A549 (cell line): ENCODE measurements at regions not wholly inside any gene's neighbourhood (a gene's known extent, or its start where the extent isn't known, plus 50 kb on each side); places are given as distances from the start of the nearest gene placed in this dataset.

ENCODE experiments used
- TF ChIP-seq, protein P1 (sequence below): fragments of >200 bp; sonication (Bioruptor Twin); formaldehyde crosslinking; IDR thresholded peaks from 3 replicates; pipeline ENCODE4 v1.5.1; 2016
- TF ChIP-seq, protein P2 (sequence below): IDR thresholded peaks from 2 replicates; pipeline ENCODE4 v1.6.1; 2012

DNA sequence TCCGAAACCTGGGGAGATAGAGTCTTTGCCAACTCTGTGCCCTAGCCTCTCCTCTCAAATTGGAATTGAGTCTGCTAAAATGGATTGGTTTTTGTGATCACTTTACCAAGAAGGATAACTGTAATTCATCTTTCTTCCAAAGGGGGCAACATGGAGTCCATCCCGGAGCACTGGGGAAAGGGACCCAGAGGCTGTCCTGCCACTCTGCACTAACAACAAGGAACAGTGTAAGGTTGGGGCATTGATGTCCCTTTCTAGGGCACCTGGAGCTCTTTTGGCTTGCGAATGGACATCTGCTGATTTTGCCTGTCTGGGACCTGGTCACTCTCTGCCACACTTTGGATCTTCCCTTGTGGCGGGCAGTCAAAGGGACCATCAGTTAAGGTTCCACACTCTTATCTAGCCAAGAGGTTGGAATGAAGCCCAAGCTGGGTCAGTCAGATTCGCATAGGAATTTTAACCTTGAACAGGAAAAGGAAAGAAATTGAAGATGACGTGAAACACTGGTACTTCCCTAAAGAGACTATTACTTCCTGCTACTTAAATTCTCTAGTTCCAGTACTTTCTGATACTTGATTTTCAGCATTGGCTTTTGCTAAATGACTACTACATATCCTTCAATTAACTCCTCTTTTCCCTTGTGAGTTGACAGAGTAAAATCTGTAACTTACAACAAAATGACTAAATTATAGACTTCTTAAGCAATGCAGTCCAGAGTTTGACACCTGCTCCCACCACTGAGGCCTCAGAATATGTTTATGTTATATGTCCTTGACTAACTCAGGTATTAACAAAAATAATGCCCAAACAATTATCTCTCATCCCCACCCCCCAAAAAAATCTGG is 64.7 kb upstream of the KLF7 start:
- TF ChIP-seq, protein P1, sequence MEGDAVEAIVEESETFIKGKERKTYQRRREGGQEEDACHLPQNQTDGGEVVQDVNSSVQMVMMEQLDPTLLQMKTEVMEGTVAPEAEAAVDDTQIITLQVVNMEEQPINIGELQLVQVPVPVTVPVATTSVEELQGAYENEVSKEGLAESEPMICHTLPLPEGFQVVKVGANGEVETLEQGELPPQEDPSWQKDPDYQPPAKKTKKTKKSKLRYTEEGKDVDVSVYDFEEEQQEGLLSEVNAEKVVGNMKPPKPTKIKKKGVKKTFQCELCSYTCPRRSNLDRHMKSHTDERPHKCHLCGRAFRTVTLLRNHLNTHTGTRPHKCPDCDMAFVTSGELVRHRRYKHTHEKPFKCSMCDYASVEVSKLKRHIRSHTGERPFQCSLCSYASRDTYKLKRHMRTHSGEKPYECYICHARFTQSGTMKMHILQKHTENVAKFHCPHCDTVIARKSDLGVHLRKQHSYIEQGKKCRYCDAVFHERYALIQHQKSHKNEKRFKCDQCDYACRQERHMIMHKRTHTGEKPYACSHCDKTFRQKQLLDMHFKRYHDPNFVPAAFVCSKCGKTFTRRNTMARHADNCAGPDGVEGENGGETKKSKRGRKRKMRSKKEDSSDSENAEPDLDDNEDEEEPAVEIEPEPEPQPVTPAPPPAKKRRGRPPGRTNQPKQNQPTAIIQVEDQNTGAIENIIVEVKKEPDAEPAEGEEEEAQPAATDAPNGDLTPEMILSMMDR, result peak; percentile 29; the same call in 1 of the 3 replicates
- TF ChIP-seq, protein P2, sequence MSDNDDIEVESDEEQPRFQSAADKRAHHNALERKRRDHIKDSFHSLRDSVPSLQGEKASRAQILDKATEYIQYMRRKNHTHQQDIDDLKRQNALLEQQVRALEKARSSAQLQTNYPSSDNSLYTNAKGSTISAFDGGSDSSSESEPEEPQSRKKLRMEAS, result no peak
